Fibroblast of peridontal ligament (primary cell): ENCODE measurements at regions not wholly inside any gene's neighbourhood (a gene's known extent, or its start where the extent isn't known, plus 50 kb on each side); places are given as distances from the start of the nearest gene placed in this dataset.
"Not testable (repeated sequence)": the region's sequence is repeated elsewhere in the genome, so short reads cannot be mapped to it uniquely, and the experiment has no call there.

Source experiments
- DNase-seq: peaks from one replicate; pipeline ENCODE4 v3.0.0-alpha.2; 2010; ENCODE audit errors: extremely low read depth

DNA sequence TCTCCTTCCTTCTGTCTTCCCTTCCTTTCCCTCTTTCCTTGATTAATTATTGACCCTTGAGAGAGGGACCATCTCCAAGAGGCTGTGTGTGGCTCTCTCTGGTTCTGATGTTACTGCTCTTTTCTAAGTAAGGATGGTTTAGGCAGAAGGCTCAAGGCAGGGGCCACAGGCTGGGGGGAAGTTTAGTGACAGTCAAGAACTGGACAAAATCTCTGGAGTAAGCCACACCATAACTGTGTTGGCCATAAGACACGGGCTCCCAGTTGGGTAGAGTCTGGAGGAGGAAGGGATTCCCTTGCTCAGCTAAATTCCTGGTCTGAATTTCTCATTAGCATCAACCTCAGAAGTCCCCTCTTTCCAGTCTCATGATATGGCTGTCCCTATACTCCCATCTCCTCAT, 74.7 kb downstream of the BUD13 start:
- DNase-seq = no peak

DNA sequence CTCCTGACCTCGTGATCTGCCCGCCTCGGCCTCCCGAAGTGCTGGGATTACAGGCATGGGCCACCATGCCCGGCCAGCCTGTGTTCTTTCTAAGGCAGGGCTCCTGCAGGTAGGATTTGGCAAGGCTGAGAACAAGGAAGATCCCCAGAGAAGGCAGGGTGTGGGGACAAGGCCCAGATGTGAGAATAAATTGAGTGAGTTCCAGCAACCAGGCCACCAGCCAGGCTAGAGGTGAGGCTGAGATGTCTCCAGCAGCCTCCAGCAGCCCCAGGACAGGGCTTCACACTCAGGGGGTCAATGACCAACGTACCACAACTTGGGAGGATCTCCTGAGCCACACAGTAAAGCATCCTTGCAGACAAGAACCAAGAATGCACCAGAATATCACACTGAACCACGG, 75.1 kb downstream of the BUD13 start:
- DNase-seq = no peak

DNA sequence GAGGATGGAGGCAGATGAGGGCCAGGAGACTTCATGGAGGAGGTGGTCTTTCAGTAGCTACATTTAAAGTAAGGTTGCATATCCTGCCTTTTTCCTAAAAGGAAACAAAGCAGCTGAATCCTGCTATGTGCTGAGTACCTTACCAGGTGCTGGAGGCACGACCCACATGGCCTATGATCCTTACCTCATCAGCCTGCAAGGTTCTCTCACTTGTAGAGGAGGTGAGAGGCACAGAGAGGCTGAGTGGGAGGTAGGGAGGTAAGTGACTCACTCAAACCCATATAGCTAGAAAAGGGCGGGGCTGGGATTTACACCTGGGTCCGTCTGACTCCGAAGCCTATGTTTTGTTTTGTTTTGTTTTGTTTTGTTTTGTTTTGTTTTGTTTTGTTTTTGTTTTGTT, 75.8 kb downstream of the BUD13 start:
- DNase-seq = no peak

DNA sequence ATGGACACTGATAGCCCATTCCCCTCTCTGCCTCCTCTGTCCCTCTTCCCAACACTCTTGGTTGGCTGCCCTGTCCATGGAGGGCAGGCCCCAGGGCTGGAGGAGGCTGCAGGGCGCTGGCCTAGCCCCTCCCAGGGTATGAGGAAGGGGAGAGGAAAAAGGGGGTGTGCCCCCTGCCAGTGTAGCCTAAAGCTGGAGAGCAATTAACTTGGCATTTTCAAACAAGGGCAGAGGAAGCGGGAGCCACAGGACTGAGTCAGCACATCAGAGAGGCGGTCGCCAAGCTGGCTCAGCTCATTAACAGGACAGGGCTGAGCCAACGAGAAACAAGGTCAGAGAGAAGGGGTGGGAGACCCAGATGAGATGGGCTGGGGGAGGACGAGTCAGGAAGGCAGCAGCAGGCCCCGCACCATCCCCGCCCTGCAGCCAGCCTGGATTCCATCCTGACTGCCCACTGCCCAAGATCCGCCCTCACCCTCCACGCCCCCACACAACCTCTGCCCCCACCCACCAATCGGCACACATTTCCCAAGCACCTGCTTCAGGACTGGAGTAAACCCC, 76.3 kb downstream of the BUD13 start:
- DNase-seq = no peak

DNA sequence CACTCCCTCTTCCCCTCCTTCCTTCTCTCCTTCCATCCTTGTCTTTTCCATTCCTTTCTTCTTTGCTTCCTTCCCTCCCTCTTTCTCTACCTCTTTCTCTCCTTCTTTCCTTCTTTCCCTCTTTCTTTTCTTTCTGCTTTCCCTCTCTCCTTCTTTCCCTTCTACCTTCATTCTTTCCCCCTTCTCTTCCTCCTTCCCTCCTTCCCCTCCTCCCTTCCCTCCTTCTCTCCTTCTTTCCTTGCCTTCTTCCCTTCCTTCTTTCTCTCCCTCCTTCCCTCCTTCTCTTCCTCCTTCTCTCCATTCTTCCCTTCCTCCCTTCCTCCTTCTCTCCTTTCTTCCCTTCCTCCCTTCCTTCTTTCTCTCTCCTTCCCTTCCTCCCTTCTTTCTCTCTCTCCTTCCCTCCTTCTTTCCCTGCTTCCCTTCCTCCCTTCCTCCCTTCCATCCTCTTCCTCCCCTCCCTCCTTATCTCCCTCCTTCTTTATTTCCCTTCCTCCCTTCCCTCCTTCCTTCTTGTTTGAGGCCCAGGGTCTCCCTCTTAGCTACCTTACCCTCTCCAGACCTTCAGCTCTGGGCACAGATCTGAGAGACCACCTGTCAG, 77.0 kb downstream of the BUD13 start:
- no peak for DNase-seq

DNA sequence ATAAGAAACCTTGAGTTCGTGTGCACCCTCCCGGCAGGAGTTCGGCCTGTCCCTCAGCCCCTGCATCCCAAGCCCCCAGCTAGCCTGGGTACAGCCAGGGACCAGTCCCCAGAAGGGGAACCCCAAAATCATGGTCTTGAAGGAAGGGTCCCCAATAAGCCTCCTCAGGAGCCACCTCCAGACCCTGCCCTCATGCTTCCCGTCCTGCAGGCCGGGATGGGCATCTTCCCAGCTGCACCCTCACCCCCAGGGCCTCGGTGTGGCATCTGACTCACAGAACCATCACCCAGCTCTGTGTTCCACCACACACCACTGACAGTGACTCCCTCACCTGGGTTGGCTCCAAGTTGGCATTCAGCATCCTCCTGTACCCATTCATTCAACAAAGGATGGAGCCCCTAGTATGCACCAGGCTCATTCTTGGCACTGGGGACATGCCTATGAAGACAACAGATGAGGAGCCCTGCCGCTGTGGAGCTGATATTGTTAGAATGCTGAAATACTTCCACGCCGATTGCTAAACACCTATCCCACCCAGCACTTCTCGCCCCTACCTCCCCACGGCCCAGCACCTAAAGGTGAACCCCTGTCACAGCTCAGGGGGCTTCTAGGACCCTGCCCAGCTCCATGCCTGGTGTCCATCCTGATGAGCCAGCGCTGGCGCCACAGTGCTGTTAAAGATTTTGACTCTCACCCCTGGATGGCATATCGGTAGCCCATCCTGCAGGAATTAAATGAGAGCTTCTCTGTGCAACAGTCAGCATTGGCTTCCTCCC, 77.8 kb downstream of the BUD13 start:
- DNase-seq = no peak

DNA sequence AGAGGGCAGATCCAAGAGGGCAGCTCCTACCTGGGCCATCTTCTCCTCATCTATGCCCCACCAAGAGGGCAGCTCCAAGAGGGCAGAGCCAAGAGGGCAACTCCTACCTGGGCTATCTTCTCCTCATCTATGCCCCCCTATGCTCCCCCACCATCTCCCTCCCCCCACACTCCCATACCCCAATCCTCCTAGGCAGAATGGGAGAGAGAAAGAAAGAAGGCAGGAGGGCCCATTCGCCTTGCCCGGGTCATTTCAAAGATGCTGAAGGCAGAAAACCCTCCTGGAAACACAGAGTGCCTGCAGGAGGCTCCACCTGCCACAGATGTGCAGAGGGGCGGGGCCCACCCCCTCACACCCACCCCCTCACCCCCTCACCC, 78.5 kb downstream of the BUD13 start:
- no peak for DNase-seq

DNA sequence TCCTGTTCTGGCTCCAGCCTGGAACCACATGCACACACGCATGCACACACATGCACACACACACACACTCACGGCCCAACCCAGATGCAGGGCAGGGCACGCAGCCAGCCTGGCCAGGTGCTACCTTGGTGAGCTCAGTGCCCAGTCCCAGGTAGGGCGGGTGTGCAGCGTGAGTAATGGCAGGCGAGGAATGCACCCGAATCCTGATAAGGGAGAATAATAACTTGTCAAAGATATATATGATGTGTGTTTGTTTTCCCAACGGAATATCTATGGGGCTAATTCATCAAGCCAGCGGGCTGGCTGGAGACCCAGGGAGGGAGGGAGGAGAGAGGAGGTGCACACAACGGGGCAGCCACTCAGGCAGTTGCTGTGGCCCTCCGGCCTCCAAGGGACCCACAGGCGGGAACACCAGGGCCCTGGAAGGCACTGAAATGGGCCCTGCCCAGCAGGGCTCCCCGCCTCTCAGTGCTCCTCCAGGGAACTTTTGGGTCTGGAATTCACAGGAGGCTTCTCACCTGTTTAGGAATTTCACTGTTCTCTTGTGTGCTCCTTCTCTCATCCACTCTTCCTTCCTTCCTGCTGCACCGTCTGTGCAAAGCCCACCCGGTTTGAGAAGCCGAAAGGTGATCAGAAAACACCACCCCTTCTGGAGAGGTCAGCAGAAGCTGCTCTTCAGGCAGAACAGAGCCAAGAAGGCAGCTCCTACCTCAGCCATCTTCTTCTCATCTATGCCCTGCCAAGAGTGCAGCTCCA, 79.0 kb downstream of the BUD13 start:
- DNase-seq = no peak

DNA sequence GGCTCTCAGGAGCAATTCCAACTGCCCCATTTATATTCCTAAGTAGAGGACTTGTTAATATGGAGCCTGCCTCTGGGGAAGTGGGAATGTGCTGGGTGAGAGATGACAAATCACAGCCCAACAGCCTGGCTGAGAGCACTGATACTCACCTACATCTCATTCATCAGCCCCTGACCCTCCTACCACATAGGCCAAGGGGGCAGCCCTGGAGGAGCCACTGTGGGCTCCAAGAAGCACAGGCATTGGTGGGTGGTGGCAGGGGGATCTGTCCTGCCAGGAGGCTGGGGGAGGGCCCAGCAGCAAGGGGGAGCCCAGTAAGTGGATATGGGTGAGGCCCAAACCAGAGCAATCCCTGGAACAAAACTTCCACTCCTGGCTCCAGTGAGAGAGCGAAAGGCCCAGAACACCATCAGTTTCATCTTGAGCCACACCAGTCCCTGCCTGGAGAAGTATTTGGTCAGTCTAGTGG, 79.7 kb downstream of the BUD13 start:
- DNase-seq = no peak

DNA sequence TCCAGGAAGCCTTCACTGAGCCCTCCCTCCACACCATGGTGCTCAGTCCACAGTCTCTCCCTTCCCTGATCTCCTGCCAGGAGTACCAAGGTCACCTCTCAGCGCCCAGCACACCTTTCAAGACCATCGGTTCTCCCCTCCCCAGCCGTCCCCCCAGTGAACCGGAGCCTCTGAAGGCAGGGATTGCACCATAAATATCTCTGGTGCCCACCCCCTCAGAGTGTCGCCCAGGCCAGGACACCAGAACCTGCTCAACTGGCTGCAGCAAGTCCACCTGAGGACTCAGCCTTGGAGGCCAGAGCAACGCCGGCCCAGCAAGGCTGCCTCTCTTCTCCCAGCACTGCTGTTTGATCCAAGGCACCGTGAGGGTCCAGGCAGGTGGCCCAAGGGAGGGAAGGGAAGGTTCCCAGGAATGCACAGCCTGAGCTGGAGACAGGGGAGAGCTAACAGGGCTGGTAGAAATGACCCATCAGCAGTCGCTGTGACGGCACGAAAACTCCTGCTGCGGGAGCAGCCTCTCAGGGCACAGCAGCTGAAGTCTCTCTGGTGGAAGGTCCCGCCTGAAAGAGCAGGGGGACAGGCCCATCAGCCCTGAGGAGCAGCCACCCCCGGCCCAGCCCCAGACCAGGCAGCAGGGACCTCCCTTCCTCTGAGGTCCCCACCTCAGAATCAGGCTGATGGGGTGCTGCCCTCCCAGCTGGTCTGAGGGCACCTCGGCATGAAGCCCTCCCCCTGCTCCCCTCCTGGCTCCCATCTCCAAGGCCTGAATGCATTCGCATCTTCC, 80.3 kb downstream of the BUD13 start:
- no peak for DNase-seq

DNA sequence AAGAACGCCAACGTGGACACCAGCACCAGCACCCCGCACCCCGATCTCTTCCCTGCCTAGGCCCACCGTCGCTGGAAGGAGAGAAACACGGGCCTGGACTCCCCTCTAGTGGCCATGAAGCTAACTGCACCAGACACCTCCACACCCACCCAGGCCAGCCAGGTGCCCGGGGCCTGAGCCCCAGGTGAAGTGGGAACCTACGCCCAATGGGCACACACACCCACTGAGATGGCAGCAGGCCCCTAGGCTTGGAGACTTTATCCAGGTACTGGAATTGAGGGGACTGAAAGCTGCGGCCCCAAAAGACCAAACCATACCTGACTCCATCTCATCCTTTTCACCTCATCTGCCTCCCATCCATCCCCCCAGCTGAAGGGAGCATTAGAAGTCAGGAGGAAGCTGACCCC, 81.0 kb downstream of the BUD13 start:
- DNase-seq = peak; percentile 23

DNA sequence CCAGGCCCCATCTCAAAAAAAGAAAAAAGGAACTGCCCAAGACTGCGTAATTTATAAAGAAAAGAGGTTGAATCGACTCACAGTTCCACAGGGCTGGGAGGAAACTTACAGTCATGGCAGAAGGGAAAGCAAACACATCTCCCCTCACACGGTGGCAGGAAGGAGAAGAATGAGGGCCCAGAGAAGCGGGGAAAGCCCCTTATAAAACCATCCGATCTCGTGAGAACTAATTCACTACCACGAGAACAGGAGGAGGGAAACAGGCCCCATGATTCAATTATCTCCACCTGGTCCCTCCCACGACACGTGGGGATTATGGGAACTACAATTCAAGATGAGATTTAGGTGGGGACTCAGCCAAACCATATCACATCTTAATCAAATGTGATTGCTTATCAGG, 82.2 kb downstream of the BUD13 start:
- DNase-seq = no peak

DNA sequence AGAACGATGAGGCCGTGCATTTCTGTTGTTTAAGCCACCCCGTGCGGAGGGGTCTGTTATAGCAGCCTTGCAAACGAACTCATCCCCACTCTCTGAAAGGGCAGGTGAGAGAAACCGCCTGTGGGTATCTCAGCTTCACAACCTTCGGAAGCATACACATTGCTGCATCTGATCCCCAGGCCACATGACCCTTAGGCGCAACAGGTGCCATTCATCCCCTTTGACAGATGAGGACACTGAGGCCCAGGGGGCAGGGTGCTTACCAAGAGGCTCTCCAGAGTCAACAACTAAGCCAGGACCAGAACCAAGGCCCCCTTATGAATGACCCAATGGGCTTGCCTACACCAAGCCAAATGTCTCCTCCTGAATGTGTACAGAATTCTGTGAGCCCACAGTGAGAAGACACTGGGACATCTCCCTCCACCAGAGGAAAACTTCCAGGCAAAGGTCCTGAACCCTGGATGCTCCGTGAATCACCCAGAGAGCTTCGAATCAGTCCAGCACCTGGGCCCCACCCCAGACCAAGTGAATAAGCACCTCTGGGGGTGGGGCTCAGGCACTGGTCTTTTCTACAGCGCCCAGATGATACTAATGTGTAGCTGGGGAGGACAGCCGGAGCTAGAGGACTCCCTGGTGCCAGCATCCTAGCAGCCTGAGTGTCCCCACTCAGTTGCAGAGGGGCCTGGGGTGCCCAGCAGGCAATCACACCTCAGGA, 83.2 kb downstream of the BUD13 start:
- DNase-seq = no peak

DNA sequence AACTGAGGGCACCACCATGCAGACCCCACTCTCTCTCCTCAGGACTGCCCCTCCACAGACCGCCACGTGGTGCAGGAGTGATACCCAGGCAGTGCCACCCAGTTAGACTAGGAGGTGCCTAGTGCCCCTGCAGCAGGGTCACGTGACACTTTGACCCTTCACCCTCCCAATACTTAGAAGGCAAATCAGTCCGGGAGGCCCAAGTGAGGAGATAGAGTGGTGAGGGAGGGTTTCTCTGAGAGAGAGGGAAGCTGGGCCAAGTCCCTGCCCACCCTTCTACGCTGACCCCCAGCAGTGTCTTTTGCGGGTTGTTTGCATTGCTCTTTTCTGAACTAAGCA, 84.6 kb downstream of the BUD13 start:
- no peak for DNase-seq

DNA sequence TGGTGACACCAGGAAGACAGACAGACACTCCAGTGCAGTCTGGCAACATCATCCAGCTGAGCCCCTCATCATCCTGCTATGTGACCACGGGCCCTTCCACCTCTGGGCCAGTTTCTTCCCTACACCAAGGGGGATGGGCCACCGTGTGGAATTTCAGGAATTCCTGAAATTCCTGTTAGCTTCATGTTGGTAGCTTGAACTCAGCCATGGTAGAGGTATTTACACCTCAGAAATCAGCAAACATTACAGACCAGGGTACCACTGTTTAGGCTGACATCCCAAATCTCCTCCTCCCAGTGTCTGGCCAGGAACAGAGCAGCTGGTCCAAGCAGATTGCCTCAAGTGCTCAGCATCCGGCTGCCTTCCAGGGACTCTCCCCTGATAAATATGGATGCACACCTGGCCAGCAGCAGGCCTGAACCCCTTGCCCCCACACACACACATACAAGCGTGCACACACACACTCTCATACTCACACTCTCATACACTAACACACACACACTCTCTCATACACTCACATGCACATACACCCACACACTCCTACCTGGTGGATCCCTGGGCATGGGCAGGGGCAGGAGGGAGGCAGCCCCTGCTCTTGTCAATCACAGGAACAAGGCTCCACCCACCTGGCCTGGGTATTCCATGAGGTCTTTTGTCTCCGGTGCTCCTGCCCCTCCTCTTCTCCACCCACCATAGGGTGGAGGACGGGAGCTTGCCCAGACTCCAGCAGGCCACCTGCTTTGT, 85.2 kb downstream of the BUD13 start:
- DNase-seq = no peak

DNA sequence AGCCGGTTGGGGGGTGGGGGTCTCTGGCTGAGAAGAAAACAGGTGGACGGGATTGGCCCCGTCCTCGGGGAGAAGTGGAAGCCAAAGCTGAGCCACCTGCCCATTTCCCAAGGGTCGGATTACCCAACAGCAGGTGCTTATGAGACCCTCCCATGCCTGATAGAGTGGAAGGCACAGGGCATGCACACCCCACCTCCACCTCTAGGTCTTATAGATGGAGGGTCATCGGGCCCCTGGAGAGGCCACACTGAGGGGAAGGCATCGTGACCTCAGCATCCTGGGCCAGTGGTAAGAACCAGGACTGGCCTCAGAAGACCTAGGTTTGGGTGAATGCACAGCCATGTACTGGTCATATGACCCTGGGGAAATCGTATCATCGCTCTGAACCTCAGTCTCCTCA, 85.9 kb downstream of the BUD13 start:
- DNase-seq = no peak

DNA sequence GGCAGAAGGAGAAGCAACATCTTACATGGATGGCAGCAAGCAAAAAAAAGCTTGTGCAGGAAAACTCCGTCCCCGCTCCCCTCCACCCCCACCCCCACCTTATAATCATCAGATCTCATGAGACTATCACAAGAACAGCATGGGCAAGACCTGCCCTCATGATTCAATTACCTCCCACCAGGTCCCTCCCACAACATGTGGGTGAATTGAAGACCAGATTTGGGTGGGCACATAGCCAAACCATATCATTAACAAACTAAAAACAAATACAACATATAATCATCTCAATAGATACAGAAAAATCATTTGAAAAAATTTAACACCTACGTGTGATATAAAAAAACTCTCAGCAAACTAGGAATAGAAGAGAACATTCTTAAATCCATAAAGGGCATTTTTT, 88.8 kb downstream of the BUD13 start:
- no peak for DNase-seq

DNA sequence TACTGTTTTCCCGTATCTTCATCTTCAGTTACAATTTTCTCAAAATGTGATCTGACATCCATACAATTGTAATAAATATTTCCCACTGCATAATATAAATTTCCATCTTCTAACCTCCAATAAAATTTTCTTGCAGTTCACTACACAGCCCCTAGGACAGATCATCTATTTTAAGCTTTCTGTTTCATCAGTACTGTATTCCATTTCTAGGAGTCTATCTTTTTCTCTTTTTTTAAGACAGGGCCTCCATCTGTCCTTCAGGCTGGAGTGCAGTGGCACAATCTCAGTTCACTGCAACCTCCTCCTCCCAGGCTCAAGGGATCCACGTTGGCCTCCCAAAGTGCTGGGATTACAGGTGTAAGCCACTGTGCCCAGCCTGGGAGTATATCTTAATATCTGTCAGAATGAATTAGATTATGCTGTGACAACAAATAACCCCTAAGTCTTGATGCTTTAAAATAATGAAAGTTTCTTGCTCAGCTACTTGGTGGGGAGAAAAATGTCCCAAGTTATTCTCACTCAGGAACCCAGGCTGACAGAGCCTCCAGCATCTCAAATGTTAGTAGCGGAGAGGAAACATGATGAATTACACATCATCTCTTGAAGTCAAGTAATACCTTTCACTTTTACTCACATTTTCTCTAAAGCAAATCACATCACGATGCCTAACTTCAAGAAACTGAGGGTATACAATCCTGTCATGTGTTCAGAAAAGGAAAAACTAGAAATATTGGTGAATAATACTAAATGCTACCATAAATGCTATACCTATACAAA, 92.2 kb downstream of the BUD13 start:
- DNase-seq = no peak

DNA sequence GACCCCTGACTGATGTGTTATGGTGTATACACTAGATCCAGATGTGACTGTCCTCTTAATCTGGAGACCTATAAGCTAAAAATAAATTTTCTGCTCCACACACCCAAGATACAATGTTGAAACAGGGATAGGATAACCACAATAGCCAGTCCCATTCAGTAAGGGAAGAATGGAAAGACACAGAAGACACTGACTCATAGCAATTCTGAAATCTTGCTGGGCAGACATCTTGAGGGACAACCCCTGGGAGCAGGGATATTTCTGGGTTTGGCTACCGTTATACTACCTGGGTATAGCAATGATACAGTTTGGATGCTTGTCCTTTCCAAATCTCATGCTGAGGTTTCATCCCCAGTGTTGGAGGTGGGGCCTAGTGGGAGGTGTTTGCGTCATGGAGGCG, 93.9 kb downstream of the BUD13 start:
- DNase-seq = no peak

DNA sequence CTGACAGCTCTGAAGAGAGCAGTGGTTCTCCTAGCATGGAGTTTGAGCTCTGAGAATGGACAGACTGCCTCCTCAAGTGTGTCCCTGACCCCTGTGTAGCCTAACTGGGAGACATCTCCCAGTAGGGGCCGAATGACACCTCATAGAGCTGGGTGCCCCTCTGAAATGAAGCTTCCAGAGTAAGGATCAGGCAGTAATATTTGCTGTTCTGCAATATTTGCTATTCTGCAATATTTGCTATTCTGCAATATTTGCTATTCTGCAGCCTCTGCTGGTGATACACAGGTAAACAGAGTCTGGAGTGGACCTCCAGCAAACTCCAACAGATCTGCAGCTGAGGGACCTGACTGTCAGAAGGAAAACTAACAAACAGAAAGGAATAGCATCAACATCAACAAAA, 105.5 kb downstream of the BUD13 start:
- DNase-seq = not testable (repeated sequence)
